ENCODE measurements at regions not wholly inside any gene's neighbourhood (a gene's known extent, or its start where the extent isn't known, plus 50 kb on each side); places are given as distances from the start of the nearest gene placed in this dataset.
"Not testable (repeated sequence)": the region's sequence is repeated elsewhere in the genome, so short reads cannot be mapped to it uniquely, and the experiment has no call there.

- H3K27me3 ChIP-seq (ENCODE audit: control insufficient read depth, insufficient read depth, low read length): no peaks in the 10 kb centered on the region
- no peak for TF ChIP-seq CTCF (IDR thresholded peaks at IDR 0.05; ENCODE audit: insufficient read depth, low read length, poor library complexity, severe bottlenecking)
- no peaks in the 10 kb centered on the region for H3K36me3 ChIP-seq (ENCODE audit: control insufficient read depth, insufficient read depth, low read length)
- no peak overlapping the region for H3K4me3 ChIP-seq (ENCODE audit: low read depth, low read length)
- DNase-seq (ENCODE audit: low read depth): no peak
These were observed 349.0 kb upstream of the TARS1 start for GRCh38 chr5:33091571-33092363.

GRCh38 chr5:33092719-33093118, 348.0 kb upstream of the TARS1 start:
- Histone ChIP-seq H3K4me3 (ENCODE audit: low read depth, low read length) (no peak overlapping the region), H3K36me3 (ENCODE audit: control insufficient read depth, insufficient read depth, low read length) (no peaks in the 10 kb centered on the region), H3K27me3 (ENCODE audit: control insufficient read depth, insufficient read depth, low read length) (no peaks in the 10 kb centered on the region)
- no peak for DNase-seq (ENCODE audit: low read depth)
- TF ChIP-seq CTCF (IDR thresholded peaks at IDR 0.05; ENCODE audit: insufficient read depth, low read length, poor library complexity, severe bottlenecking): no peak

GRCh38 chr5:33102551-33102950, 338.2 kb upstream of the TARS1 start:
- H3K36me3 ChIP-seq (ENCODE audit: control insufficient read depth, insufficient read depth, low read length): no peaks in the 10 kb centered on the region
- no peaks in the 10 kb centered on the region for H3K27me3 ChIP-seq (ENCODE audit: control insufficient read depth, insufficient read depth, low read length)
- no peak for DNase-seq (ENCODE audit: low read depth)
- TF ChIP-seq CTCF (IDR thresholded peaks at IDR 0.05; ENCODE audit: insufficient read depth, low read length, poor library complexity, severe bottlenecking): no peak
- no peak overlapping the region for H3K4me3 ChIP-seq (ENCODE audit: low read depth, low read length)

GRCh38 chr5:33105521-33105941, 335.2 kb upstream of the TARS1 start:
- TF ChIP-seq CTCF (IDR thresholded peaks at IDR 0.05; ENCODE audit: insufficient read depth, low read length, poor library complexity, severe bottlenecking): no peak
- DNase-seq (ENCODE audit: low read depth): no peak
- Histone ChIP-seq H3K4me3 (ENCODE audit: low read depth, low read length) (no peak overlapping the region), H3K36me3 (ENCODE audit: control insufficient read depth, insufficient read depth, low read length) (no peaks in the 10 kb centered on the region), H3K27me3 (ENCODE audit: control insufficient read depth, insufficient read depth, low read length) (no peaks in the 10 kb centered on the region)

GRCh38 chr5:33110496-33110895, 330.3 kb upstream of the TARS1 start:
- not testable (repeated sequence) for DNase-seq (ENCODE audit: low read depth); H3K4me3 ChIP-seq (ENCODE audit: low read depth, low read length); H3K36me3 ChIP-seq (ENCODE audit: control insufficient read depth, insufficient read depth, low read length); H3K27me3 ChIP-seq (ENCODE audit: control insufficient read depth, insufficient read depth, low read length)

- no peaks in the 10 kb centered on the region for H3K27me3 ChIP-seq (ENCODE audit: control insufficient read depth, insufficient read depth, low read length)
- TF ChIP-seq CTCF (IDR thresholded peaks at IDR 0.05; ENCODE audit: insufficient read depth, low read length, poor library complexity, severe bottlenecking): no peak
- DNase-seq (ENCODE audit: low read depth): no peak
- H3K4me3 ChIP-seq (ENCODE audit: low read depth, low read length): no peak overlapping the region
- no peaks in the 10 kb centered on the region for H3K36me3 ChIP-seq (ENCODE audit: control insufficient read depth, insufficient read depth, low read length)
These were observed 326.4 kb upstream of the TARS1 start for GRCh38 chr5:33114361-33114760.

All from kidney epithelial cell (primary cell).